H1 (cell line): ENCODE measurements at regions not wholly inside any gene's neighbourhood (a gene's known extent, or its start where the extent isn't known, plus 50 kb on each side); places are given as distances from the start of the nearest gene placed in this dataset.

Source experiments
- ATF3 ChIP-seq: IDR thresholded peaks from 2 replicates; pipeline ENCODE4 v1.6.1; 2011; ENCODE audit warnings: low read depth, mild to moderate bottlenecking, low read length; ENCODE audit not compliant: insufficient read depth
- PHF8 ChIP-seq: fragments of 200-600 bp; sonication (generic); conservative IDR thresholded peaks from 2 replicates; pipeline ENCODE4 v1.7.1; 2012; ENCODE audit warnings: low read depth, mild to moderate bottlenecking, inconsistent platforms, low read length, moderate library complexity
- RNF2 ChIP-seq: fragments of 200-900, 300-1000 bp; sonication (generic); IDR thresholded peaks from 2 replicates; pipeline ENCODE4 v1.7.1; 2016; ENCODE audit warnings: borderline replicate concordance, low read depth, mild to moderate bottlenecking, antibody characterized with exemption, low read length; ENCODE audit not compliant: poor library complexity, severe bottlenecking; ENCODE audit errors: missing control alignments
- SUZ12 ChIP-seq: fragments of 200-600 bp; sonication (generic); IDR thresholded peaks from 2 replicates; pipeline ENCODE4 v1.6.1; 2012; ENCODE audit warnings: mild to moderate bottlenecking, inconsistent platforms, low read length, moderate library complexity, mixed read lengths

- TF ChIP-seq RNF2 (no peak), ATF3 (no peak), SUZ12 (no peak), PHF8 (no peak)
Observed at GRCh38 chr21:14600569-14601297, 54.6 kb upstream of the SAMSN1 start (continued).
